ENCODE measurements at regions not wholly inside any gene's neighbourhood (a gene's known extent, or its start where the extent isn't known, plus 50 kb on each side); places are given as distances from the start of the nearest gene placed in this dataset.

DNA sequence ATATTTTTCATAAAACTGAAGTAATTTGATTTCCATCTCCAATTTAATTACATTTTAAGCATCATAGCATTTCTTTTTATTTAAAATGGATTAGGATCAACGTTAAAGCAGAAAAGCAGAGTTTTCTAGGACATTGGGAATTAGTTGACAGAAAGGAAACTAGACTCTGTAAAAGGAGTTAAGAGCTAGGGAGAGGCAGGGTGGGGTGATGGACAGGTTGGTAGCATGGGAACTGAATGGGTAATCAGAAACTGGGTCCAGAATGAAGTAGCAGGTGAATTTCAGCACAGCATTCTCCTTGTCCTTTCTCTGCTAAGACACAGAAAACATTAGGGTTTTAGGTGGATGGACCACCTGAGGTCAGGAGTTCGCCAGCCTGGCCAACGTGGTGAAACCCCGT lies 97.6 kb downstream of the ANAPC4 start:
- DNase-seq = no peak
- no peak overlapping the region for H3K4me3 Mint-ChIP-seq
- no peaks in the 10 kb centered on the region for H3K36me3 Mint-ChIP-seq (ENCODE audit: low read depth)
- peaks cover 11% of the 10 kb centered on the region for H3K27me3 Mint-ChIP-seq (ENCODE audit: insufficient read depth)
- TF ChIP-seq, protein P1, sequence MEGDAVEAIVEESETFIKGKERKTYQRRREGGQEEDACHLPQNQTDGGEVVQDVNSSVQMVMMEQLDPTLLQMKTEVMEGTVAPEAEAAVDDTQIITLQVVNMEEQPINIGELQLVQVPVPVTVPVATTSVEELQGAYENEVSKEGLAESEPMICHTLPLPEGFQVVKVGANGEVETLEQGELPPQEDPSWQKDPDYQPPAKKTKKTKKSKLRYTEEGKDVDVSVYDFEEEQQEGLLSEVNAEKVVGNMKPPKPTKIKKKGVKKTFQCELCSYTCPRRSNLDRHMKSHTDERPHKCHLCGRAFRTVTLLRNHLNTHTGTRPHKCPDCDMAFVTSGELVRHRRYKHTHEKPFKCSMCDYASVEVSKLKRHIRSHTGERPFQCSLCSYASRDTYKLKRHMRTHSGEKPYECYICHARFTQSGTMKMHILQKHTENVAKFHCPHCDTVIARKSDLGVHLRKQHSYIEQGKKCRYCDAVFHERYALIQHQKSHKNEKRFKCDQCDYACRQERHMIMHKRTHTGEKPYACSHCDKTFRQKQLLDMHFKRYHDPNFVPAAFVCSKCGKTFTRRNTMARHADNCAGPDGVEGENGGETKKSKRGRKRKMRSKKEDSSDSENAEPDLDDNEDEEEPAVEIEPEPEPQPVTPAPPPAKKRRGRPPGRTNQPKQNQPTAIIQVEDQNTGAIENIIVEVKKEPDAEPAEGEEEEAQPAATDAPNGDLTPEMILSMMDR (IDR thresholded peaks at IDR 0.05) = no peak
- H3K27ac Mint-ChIP-seq = no peak overlapping the region
- H3K4me1 Mint-ChIP-seq (ENCODE audit: low read depth) = no peaks in the 10 kb centered on the region
- H3K9me3 Mint-ChIP-seq = no peaks in the 10 kb centered on the region; the same call in 1 of the 2 replicates

DNA sequence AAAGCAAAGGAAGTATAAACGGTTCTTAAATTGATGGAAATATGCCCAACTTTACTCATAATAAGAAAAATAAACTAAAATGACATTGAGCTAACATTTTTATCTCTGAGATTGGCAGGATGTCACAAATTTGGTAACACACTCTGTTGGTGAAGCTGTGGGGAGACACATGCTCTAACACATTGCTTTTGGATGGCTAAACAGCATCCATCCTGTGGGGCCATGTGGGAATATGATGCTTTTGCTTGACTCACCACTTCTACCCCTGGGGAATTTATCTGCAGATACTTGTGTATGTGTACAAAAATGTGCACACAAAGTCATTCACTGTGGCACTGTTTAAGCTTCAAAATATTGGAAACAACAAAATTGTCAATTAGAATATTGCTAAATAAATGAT lies 100.2 kb downstream of the ANAPC4 start:
- Mint-ChIP-seq H3K36me3 (ENCODE audit: low read depth) (no peaks in the 10 kb centered on the region), H3K27me3 (ENCODE audit: insufficient read depth) (peaks cover 17% of the 10 kb centered on the region), H3K9me3 (no peaks in the 10 kb centered on the region), H3K4me3 (no peak overlapping the region), H3K27ac (no peak overlapping the region), H3K4me1 (ENCODE audit: low read depth) (no peaks in the 10 kb centered on the region)
- no peak for DNase-seq
- TF ChIP-seq, protein P1 (IDR thresholded peaks at IDR 0.05) = no peak

DNA sequence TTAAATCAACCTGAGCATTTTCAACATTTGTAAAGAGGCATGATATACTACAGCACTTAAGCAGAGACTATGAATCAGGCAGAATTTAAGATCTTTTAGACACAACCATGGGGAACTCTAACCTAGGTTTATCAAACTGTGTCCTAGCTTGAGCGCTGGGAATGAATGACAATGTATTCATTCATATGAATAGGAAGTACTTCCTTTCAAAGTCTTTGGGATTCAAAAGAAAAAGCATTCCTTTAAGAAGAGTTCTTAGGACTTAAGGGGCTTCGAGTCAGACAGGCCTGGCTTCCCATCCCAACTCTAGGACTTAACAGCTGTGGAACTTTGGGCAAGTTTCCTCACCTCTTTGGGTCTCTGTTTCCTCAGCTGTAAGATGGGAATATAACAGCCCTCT lies 104.6 kb downstream of the ANAPC4 start:
- TF ChIP-seq, protein P1 (IDR thresholded peaks at IDR 0.05) = no peak
- H3K36me3 Mint-ChIP-seq (ENCODE audit: low read depth) = no peaks in the 10 kb centered on the region
- no peaks in the 10 kb centered on the region for H3K4me1 Mint-ChIP-seq (ENCODE audit: low read depth)
- H3K4me3 Mint-ChIP-seq = no peak overlapping the region
- DNase-seq = no peak
- H3K27me3 Mint-ChIP-seq (ENCODE audit: insufficient read depth) = peaks cover 18% of the 10 kb centered on the region
- no peak overlapping the region for H3K27ac Mint-ChIP-seq
- H3K9me3 Mint-ChIP-seq = no peaks in the 10 kb centered on the region

DNA sequence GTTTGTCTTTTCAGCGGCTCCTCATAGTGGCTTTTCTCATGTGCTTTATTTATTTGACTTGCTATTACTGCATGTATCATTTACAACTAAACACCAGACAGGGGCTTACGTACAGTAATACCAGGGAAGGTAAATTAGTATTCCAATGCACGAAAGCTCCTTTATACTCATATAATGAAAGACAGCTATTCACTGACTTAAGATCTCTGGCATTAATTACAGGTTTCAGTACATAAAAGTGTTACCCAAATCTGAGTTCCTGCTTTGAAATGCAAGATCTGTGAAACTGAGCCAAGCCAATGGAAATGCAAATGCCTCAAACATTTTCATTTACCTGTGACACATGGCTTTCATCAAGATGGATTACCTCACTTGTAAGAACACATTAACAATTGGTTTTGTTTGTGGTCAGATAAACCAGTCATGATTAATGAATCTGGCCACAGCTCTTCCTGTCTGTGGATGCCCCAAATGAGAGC lies 107.2 kb downstream of the ANAPC4 start:
- TF ChIP-seq, protein P1 (IDR thresholded peaks at IDR 0.05) = no peak
- Mint-ChIP-seq H3K36me3 (ENCODE audit: low read depth) (peaks cover 9% of the 10 kb centered on the region), H3K27me3 (ENCODE audit: insufficient read depth) (peaks cover 15% of the 10 kb centered on the region), H3K27ac (no peak overlapping the region), H3K4me1 (ENCODE audit: low read depth) (no peaks in the 10 kb centered on the region), H3K4me3 (no peak overlapping the region), H3K9me3 (peaks cover 13% of the 10 kb centered on the region)
- no peak for DNase-seq

DNA sequence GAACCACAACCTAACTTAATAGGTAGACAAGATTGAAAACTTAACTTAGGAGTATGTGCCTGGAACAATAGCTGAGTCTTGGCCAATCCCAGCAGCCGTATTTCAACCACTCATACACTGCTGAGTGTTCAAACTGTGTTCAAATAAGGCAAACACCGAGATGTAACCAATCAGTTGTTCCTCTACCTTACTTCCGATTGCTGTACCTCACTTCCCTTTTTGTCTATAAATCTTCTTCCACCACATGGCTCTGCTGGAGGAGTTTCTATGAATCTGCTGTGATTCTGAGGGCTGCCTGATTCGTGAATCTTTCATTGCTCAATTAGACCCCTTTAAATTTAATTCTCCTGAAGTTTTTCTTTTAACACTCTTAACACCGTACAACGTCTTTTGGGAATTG lies 108.0 kb downstream of the ANAPC4 start:
- Mint-ChIP-seq H3K4me3 (no peak overlapping the region), H3K27ac (no peak overlapping the region), H3K27me3 (ENCODE audit: insufficient read depth) (peaks cover 15% of the 10 kb centered on the region), H3K36me3 (ENCODE audit: low read depth) (peaks cover 9% of the 10 kb centered on the region), H3K9me3 (peaks cover 13% of the 10 kb centered on the region), H3K4me1 (ENCODE audit: low read depth) (no peaks in the 10 kb centered on the region)
- TF ChIP-seq, protein P1 (IDR thresholded peaks at IDR 0.05) = no peak
- DNase-seq = no peak

DNA sequence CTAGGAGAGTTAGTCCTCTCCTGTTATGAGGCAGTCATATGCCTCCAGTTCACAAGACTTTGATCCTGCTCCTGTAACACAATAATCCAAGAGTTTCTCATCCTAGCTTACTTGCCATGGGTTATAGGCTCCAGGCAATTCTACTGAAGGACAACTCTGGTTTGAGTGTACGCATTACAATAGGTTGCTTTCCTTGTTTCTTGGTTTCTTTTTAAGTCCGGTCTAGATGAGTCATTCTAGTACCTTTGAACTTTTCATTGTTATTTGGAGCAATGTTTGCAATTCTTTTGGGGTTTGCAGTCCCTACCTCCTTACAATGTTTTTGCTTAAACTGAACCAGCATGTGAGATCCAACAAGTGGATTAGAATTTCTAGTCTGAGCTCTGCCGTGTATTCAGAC lies 109.1 kb downstream of the ANAPC4 start:
- Mint-ChIP-seq H3K27ac (no peak overlapping the region), H3K9me3 (peaks cover 13% of the 10 kb centered on the region), H3K4me1 (ENCODE audit: low read depth) (no peaks in the 10 kb centered on the region), H3K4me3 (no peak overlapping the region), H3K27me3 (ENCODE audit: insufficient read depth) (peaks cover 11% of the 10 kb centered on the region), H3K36me3 (ENCODE audit: low read depth) (peaks cover 9% of the 10 kb centered on the region)
- DNase-seq = no peak
- TF ChIP-seq, protein P1 (IDR thresholded peaks at IDR 0.05) = no peak
